DND-41 (cell line): ENCODE measurements at regions not wholly inside any gene's neighbourhood (a gene's known extent, or its start where the extent isn't known, plus 50 kb on each side); places are given as distances from the start of the nearest gene placed in this dataset.

Source experiments
- CTCF ChIP-seq: IDR thresholded peaks from 2 replicates; pipeline ENCODE4 v1.5.1; 2012; ENCODE audit warnings: borderline replicate concordance, low read length, moderate library complexity, mild to moderate bottlenecking; ENCODE audit not compliant: poor library complexity, severe bottlenecking; ENCODE audit errors: extremely low read depth
- EZH2 ChIP-seq: IDR thresholded peaks from 3 replicates; pipeline ENCODE4 v1.6.1; 2012; ENCODE audit warnings: borderline replicate concordance, low read depth, mild to moderate bottlenecking, moderate library complexity, low read length, inconsistent platforms; ENCODE audit not compliant: severe bottlenecking

- TF ChIP-seq CTCF (no peak), EZH2 (no peak)
These were observed 855.5 kb upstream of the SEMA6D start for GRCh38 chr15:46861796-46862195.
